ENCODE measurements at regions not wholly inside any gene's neighbourhood (a gene's known extent, or its start where the extent isn't known, plus 50 kb on each side); places are given as distances from the start of the nearest gene placed in this dataset.
A peak's percentile ranks its signal among the peaks of the same experiment; 100 is the strongest.
"Not testable (repeated sequence)": the region's sequence is repeated elsewhere in the genome, so short reads cannot be mapped to it uniquely, and the experiment has no call there.

- no peaks in the 10 kb centered on the region for H3K4me1 ChIP-seq (ENCODE audit: insufficient read depth, low read length)
- no peaks in the 10 kb centered on the region for H3K9me3 ChIP-seq (ENCODE audit: control insufficient read depth, insufficient read depth, low read length)
- H3K9ac ChIP-seq (ENCODE audit: low read depth, low read length), result no peak overlapping the region
- no peaks in the 10 kb centered on the region for H3K36me3 ChIP-seq (ENCODE audit: insufficient read depth, low read length)
Measured at GRCh38 chr7:112959276-112959675, 127.4 kb downstream of the GPR85 start.

GRCh38 chr7:112958775-112959174 is 127.9 kb downstream of the GPR85 start:
- no peaks in the 10 kb centered on the region for H3K4me1 ChIP-seq (ENCODE audit: insufficient read depth, low read length)
- no peaks in the 10 kb centered on the region for H3K36me3 ChIP-seq (ENCODE audit: insufficient read depth, low read length)

GRCh38 chr7:112957901-112958300 is 128.7 kb downstream of the GPR85 start:
- no peaks in the 10 kb centered on the region for H3K36me3 ChIP-seq (ENCODE audit: insufficient read depth, low read length)
- H3K9me3 ChIP-seq (ENCODE audit: control insufficient read depth, insufficient read depth, low read length), result no peaks in the 10 kb centered on the region
- no peak overlapping the region for H3K9ac ChIP-seq (ENCODE audit: low read depth, low read length)
- no peaks in the 10 kb centered on the region for H3K4me1 ChIP-seq (ENCODE audit: insufficient read depth, low read length)

More at GRCh38 chr7:112958775-112959174, 127.9 kb downstream of the GPR85 start:
- Histone ChIP-seq H3K9me3 (ENCODE audit: control insufficient read depth, insufficient read depth, low read length) (no peaks in the 10 kb centered on the region), H3K9ac (ENCODE audit: low read depth, low read length) (no peak overlapping the region)

GRCh38 chr7:112953031-112953430 is 133.6 kb downstream of the GPR85 start:
- H3K9ac ChIP-seq (ENCODE audit: low read depth, low read length); H3K4me1 ChIP-seq (ENCODE audit: insufficient read depth, low read length); H3K36me3 ChIP-seq (ENCODE audit: insufficient read depth, low read length); H3K9me3 ChIP-seq (ENCODE audit: control insufficient read depth, insufficient read depth, low read length): not testable (repeated sequence)

GRCh38 chr7:112951070-112951469 is 135.6 kb downstream of the GPR85 start:
- Histone ChIP-seq H3K36me3 (ENCODE audit: insufficient read depth, low read length) (no peaks in the 10 kb centered on the region), H3K9ac (ENCODE audit: low read depth, low read length) (no peak overlapping the region), H3K4me1 (ENCODE audit: insufficient read depth, low read length) (no peaks in the 10 kb centered on the region), H3K9me3 (ENCODE audit: control insufficient read depth, insufficient read depth, low read length) (no peaks in the 10 kb centered on the region)

GRCh38 chr7:112949682-112950081 is 136.9 kb downstream of the GPR85 start:
- not testable (repeated sequence) for H3K9me3 ChIP-seq (ENCODE audit: control insufficient read depth, insufficient read depth, low read length)

GRCh38 chr7:112946350-112946749 is 140.3 kb downstream of the GPR85 start:
- Histone ChIP-seq H3K9me3 (ENCODE audit: control insufficient read depth, insufficient read depth, low read length) (no peaks in the 10 kb centered on the region), H3K36me3 (ENCODE audit: insufficient read depth, low read length) (no peaks in the 10 kb centered on the region), H3K9ac (ENCODE audit: low read depth, low read length) (no peak overlapping the region), H3K4me1 (ENCODE audit: insufficient read depth, low read length) (no peaks in the 10 kb centered on the region)

More at GRCh38 chr7:112949682-112950081, 136.9 kb downstream of the GPR85 start:
- H3K36me3 ChIP-seq (ENCODE audit: insufficient read depth, low read length); H3K9ac ChIP-seq (ENCODE audit: low read depth, low read length); H3K4me1 ChIP-seq (ENCODE audit: insufficient read depth, low read length): not testable (repeated sequence)

- no peaks in the 10 kb centered on the region for H3K36me3 ChIP-seq (ENCODE audit: insufficient read depth, low read length)
- H3K9me3 ChIP-seq (ENCODE audit: control insufficient read depth, insufficient read depth, low read length), result no peaks in the 10 kb centered on the region
- no peak overlapping the region for H3K9ac ChIP-seq (ENCODE audit: low read depth, low read length)
- no peaks in the 10 kb centered on the region for H3K4me1 ChIP-seq (ENCODE audit: insufficient read depth, low read length)
Measured at GRCh38 chr7:112945046-112945445, 141.6 kb downstream of the GPR85 start.

- Histone ChIP-seq H3K36me3 (ENCODE audit: insufficient read depth, low read length) (no peaks in the 10 kb centered on the region), H3K4me1 (ENCODE audit: insufficient read depth, low read length) (no peaks in the 10 kb centered on the region), H3K9me3 (ENCODE audit: control insufficient read depth, insufficient read depth, low read length) (no peaks in the 10 kb centered on the region), H3K9ac (ENCODE audit: low read depth, low read length) (no peak overlapping the region)
Measured at GRCh38 chr7:112942981-112943380, 143.6 kb downstream of the GPR85 start.

GRCh38 chr7:112942125-112942524 is 144.5 kb downstream of the GPR85 start:
- not testable (repeated sequence) for H3K4me1 ChIP-seq (ENCODE audit: insufficient read depth, low read length); H3K36me3 ChIP-seq (ENCODE audit: insufficient read depth, low read length); H3K9ac ChIP-seq (ENCODE audit: low read depth, low read length); H3K9me3 ChIP-seq (ENCODE audit: control insufficient read depth, insufficient read depth, low read length)

- no peaks in the 10 kb centered on the region for H3K9me3 ChIP-seq (ENCODE audit: control insufficient read depth, insufficient read depth, low read length)
- no peaks in the 10 kb centered on the region for H3K4me1 ChIP-seq (ENCODE audit: insufficient read depth, low read length)
- peak overlapping the region; percentile 60 for H3K9ac ChIP-seq (ENCODE audit: low read depth, low read length)
- H3K36me3 ChIP-seq (ENCODE audit: insufficient read depth, low read length), result no peaks in the 10 kb centered on the region
Measured at GRCh38 chr7:112940314-112940732, 146.3 kb downstream of the GPR85 start.

- Histone ChIP-seq H3K36me3 (ENCODE audit: insufficient read depth, low read length) (no peaks in the 10 kb centered on the region), H3K9ac (ENCODE audit: low read depth, low read length) (peak overlapping the region; percentile 80)
Measured at GRCh38 chr7:112939574-112940313, 146.9 kb downstream of the GPR85 start.

GRCh38 chr7:112938863-112939573 is 147.6 kb downstream of the GPR85 start:
- Histone ChIP-seq H3K36me3 (ENCODE audit: insufficient read depth, low read length) (no peaks in the 10 kb centered on the region), H3K9ac (ENCODE audit: low read depth, low read length) (peak overlapping the region; percentile 80), H3K9me3 (ENCODE audit: control insufficient read depth, insufficient read depth, low read length) (no peaks in the 10 kb centered on the region), H3K4me1 (ENCODE audit: insufficient read depth, low read length) (no peaks in the 10 kb centered on the region)

More at GRCh38 chr7:112939574-112940313, 146.9 kb downstream of the GPR85 start:
- H3K9me3 ChIP-seq (ENCODE audit: control insufficient read depth, insufficient read depth, low read length), result no peaks in the 10 kb centered on the region
- no peaks in the 10 kb centered on the region for H3K4me1 ChIP-seq (ENCODE audit: insufficient read depth, low read length)

- no peaks in the 10 kb centered on the region for H3K36me3 ChIP-seq (ENCODE audit: insufficient read depth, low read length)
- no peak overlapping the region for H3K9ac ChIP-seq (ENCODE audit: low read depth, low read length)
- H3K4me1 ChIP-seq (ENCODE audit: insufficient read depth, low read length), result no peaks in the 10 kb centered on the region; the same call in 1 of the 2 replicates
- H3K9me3 ChIP-seq (ENCODE audit: control insufficient read depth, insufficient read depth, low read length), result no peaks in the 10 kb centered on the region
Measured at GRCh38 chr7:112937651-112938415, 147.6 kb upstream of the TMEM168 start.

Data from ES-I3 (cell line).